Testis (tissue), 2 donors: ENCODE measurements at regions not wholly inside any gene's neighbourhood (a gene's known extent, or its start where the extent isn't known, plus 50 kb on each side); places are given as distances from the start of the nearest gene placed in this dataset.

Experiments used
- POLR2A ChIP-seq: fragments of 450-650 bp; IDR thresholded peaks from one replicate; pipeline ENCODE4 v1.6.1; 2017; ENCODE audit warnings: antibody characterized with exemption, mild to moderate bottlenecking, moderate library complexity
- TF ChIP-seq, protein P1 (sequence below), 3 experiments: fragments of 450-650 bp in 2 of 3; fragments of 200-600 bp in 1 of 3; sonication (generic) in 1 of 3; IDR thresholded peaks; one replicate each; pipeline ENCODE4 v1.5.1; 2016 to 2019; ENCODE audit warnings: antibody characterized with exemption in 3 of 3, mild to moderate bottlenecking in 2 of 3, moderate library complexity in 1 of 3

DNA sequence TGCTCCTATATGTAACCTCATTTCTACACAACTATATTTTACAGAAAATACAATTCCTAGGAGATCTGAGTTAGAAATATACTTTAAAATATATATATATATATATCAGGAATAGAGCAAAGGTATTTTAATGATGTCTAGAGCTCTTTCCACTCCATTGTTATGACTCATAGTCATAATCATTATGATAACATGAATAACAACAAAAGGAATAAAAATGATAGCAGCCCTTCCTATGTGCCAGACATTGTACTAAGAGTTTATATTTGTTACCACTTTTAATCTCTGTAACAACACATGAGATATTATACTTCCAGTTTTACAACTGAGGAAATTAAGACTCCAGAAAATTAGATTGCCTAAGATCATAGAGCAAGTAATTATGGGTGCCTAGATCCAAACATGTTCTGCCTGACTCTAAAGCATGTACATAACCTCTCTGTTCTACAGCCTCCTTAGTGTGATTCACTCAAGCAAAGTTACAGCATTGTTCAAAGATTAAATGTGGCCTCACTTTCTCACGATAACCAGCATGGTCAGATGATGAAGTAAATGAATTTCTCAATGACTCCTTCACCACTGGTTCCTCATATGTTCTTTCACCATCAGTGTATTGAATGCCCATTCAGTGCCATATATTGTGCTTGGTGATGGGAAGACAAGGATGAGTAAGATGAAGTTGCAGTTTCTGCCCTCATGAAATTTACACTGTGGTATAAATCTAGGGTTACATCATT, 452.1 kb downstream of the EFNA5 start:
- TF ChIP-seq, protein P1, sequence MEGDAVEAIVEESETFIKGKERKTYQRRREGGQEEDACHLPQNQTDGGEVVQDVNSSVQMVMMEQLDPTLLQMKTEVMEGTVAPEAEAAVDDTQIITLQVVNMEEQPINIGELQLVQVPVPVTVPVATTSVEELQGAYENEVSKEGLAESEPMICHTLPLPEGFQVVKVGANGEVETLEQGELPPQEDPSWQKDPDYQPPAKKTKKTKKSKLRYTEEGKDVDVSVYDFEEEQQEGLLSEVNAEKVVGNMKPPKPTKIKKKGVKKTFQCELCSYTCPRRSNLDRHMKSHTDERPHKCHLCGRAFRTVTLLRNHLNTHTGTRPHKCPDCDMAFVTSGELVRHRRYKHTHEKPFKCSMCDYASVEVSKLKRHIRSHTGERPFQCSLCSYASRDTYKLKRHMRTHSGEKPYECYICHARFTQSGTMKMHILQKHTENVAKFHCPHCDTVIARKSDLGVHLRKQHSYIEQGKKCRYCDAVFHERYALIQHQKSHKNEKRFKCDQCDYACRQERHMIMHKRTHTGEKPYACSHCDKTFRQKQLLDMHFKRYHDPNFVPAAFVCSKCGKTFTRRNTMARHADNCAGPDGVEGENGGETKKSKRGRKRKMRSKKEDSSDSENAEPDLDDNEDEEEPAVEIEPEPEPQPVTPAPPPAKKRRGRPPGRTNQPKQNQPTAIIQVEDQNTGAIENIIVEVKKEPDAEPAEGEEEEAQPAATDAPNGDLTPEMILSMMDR (IDR thresholded peaks at IDR 0.05), result no peak
- TF ChIP-seq POLR2A, result no peak
